ENCODE measurements at regions not wholly inside any gene's neighbourhood (a gene's known extent, or its start where the extent isn't known, plus 50 kb on each side); places are given as distances from the start of the nearest gene placed in this dataset.

DNA sequence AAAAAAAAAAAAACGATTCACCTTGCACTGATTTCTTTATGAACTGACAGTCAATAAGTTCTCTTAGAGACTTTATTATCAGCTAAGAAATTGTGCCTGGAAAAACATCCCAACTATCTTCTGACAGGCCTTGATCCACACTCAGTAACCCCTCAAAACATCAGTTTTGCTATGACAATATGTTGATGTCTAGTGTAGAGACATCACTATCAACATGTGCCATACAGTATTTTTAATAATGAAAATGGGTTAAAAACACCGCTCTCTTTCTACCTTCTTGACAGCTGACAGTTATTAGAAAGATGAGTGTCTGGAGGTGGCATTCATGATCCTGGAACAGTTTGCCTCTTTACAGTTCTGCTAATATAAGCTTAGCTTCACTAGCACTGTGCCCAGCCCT lies 175.8 kb upstream of the TMEM229A start:
- TF ChIP-seq CREM (CRISPR knock-in tag; IDR thresholded peaks at IDR 0.05) (no peak), IRF2 (CRISPR knock-in tag; IDR thresholded peaks at IDR 0.05; ENCODE audit: borderline replicate concordance, low read depth) (no peak), CTCF (IDR thresholded peaks at IDR 0.05) (no peak), USF2 (CRISPR knock-in tag; IDR thresholded peaks at IDR 0.05) (no peak), ZNF121 (CRISPR knock-in tag; IDR thresholded peaks at IDR 0.05) (no peak), KAT7 (CRISPR knock-in tag; IDR thresholded peaks at IDR 0.05; ENCODE audit: borderline replicate concordance) (no peak)
- TF ChIP-seq, protein P1, sequence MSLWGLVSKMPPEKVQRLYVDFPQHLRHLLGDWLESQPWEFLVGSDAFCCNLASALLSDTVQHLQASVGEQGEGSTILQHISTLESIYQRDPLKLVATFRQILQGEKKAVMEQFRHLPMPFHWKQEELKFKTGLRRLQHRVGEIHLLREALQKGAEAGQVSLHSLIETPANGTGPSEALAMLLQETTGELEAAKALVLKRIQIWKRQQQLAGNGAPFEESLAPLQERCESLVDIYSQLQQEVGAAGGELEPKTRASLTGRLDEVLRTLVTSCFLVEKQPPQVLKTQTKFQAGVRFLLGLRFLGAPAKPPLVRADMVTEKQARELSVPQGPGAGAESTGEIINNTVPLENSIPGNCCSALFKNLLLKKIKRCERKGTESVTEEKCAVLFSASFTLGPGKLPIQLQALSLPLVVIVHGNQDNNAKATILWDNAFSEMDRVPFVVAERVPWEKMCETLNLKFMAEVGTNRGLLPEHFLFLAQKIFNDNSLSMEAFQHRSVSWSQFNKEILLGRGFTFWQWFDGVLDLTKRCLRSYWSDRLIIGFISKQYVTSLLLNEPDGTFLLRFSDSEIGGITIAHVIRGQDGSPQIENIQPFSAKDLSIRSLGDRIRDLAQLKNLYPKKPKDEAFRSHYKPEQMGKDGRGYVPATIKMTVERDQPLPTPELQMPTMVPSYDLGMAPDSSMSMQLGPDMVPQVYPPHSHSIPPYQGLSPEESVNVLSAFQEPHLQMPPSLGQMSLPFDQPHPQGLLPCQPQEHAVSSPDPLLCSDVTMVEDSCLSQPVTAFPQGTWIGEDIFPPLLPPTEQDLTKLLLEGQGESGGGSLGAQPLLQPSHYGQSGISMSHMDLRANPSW (CRISPR knock-in tag; conservative IDR thresholded peaks at IDR 0.05; ENCODE audit: low read depth), result no peak
- TF ChIP-seq, protein P2, sequence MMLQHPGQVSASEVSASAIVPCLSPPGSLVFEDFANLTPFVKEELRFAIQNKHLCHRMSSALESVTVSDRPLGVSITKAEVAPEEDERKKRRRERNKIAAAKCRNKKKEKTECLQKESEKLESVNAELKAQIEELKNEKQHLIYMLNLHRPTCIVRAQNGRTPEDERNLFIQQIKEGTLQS (CRISPR knock-in tag; conservative IDR thresholded peaks at IDR 0.05), result no peak

Measured in WTC11 (cell line).